Upper lobe of right lung (tissue), 1 donor: ENCODE measurements at regions not wholly inside any gene's neighbourhood (a gene's known extent, or its start where the extent isn't known, plus 50 kb on each side); places are given as distances from the start of the nearest gene placed in this dataset.

Source experiments
- ATAC-seq: fragments of 200-7000 bp; cut with Tn5 transposase; one replicate; pipeline ENCODE4 v1.9.1; 2020; ENCODE audit warnings: mild to moderate bottlenecking, moderate library complexity
- DNase-seq: peaks from one replicate; pipeline ENCODE4 v3.0.0-alpha.2; 2020
- H3K27ac ChIP-seq: fragments of 200-600 bp; one replicate; pipeline ENCODE4 v1.8.0; 2022
- H3K27me3 ChIP-seq: fragments of 200-600 bp; one replicate; pipeline ENCODE4 v1.8.0; 2022; ENCODE audit warnings: mild to moderate bottlenecking
- H3K36me3 ChIP-seq: fragments of 200-600 bp; one replicate; pipeline ENCODE4 v1.8.0; 2022
- H3K4me1 ChIP-seq: fragments of 200-600 bp; one replicate; pipeline ENCODE4 v1.8.0; 2022
- H3K4me3 ChIP-seq: fragments of 200-600 bp; one replicate; pipeline ENCODE4 v1.8.0; 2022; ENCODE audit warnings: mild to moderate bottlenecking
- H3K9me3 ChIP-seq: fragments of 200-600 bp; one replicate; pipeline ENCODE4 v1.8.0; 2022
- intact Hi-C: fragments of 100-400 bp; cut with DNase I; formaldehyde crosslinking; loops from one replicate; pipeline ENCODE4 v1.11.0; 2022
- TF ChIP-seq, protein P1 (sequence below): fragments of 200-600 bp; IDR thresholded peaks from one replicate; pipeline ENCODE4 v1.8.0; 2022; ENCODE audit warnings: antibody characterized with exemption
- donor health status: DM: no; HTN: yes; CAD: no; lungs with severe emphysema.

- DNase-seq = no peak
- TF ChIP-seq, protein P1, sequence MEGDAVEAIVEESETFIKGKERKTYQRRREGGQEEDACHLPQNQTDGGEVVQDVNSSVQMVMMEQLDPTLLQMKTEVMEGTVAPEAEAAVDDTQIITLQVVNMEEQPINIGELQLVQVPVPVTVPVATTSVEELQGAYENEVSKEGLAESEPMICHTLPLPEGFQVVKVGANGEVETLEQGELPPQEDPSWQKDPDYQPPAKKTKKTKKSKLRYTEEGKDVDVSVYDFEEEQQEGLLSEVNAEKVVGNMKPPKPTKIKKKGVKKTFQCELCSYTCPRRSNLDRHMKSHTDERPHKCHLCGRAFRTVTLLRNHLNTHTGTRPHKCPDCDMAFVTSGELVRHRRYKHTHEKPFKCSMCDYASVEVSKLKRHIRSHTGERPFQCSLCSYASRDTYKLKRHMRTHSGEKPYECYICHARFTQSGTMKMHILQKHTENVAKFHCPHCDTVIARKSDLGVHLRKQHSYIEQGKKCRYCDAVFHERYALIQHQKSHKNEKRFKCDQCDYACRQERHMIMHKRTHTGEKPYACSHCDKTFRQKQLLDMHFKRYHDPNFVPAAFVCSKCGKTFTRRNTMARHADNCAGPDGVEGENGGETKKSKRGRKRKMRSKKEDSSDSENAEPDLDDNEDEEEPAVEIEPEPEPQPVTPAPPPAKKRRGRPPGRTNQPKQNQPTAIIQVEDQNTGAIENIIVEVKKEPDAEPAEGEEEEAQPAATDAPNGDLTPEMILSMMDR = no peak
- H3K27me3 ChIP-seq = no peaks in the 10 kb centered on the region
- intact Hi-C loops = no loop called here
- no peaks in the 10 kb centered on the region for H3K4me1 ChIP-seq
- H3K4me3 ChIP-seq = no peak overlapping the region
- no peak overlapping the region for H3K27ac ChIP-seq
- no peaks in the 10 kb centered on the region for H3K36me3 ChIP-seq
- ATAC-seq = peak; percentile 21
- H3K9me3 ChIP-seq = no peaks in the 10 kb centered on the region
Measured at GRCh38 chr5:121108725-121109124, 644.6 kb downstream of the PRR16 start.

GRCh38 chr5:121109817-121110216 is 645.7 kb downstream of the PRR16 start:
- no peaks in the 10 kb centered on the region for H3K36me3 ChIP-seq
- no peak for ATAC-seq
- no peaks in the 10 kb centered on the region for H3K4me1 ChIP-seq
- no peak overlapping the region for H3K4me3 ChIP-seq
- H3K27me3 ChIP-seq = no peaks in the 10 kb centered on the region
- DNase-seq = no peak
- intact Hi-C loops = no loop called here
- no peak overlapping the region for H3K27ac ChIP-seq
- TF ChIP-seq, protein P1 = no peak
- H3K9me3 ChIP-seq = no peaks in the 10 kb centered on the region

DNA sequence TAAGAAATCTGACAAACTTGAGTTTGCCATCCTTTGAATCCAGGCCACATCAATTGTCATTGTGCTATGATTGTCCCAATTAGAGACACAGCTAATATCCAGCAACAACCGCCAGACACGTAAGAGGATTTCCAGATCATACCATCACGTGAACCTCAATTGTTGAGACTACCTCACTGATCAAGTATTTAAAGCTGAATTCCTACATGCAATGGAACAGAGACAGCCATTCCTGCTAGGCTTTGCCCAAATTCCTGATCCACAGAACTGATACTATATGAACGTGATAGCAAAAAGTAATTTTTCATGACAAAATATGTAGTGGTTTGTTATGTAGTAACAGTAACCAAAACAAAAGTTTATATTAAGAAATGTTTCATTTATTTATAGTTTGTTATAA is 657.7 kb downstream of the PRR16 start:
- Histone ChIP-seq H3K27ac (no peak overlapping the region), H3K4me3 (no peak overlapping the region), H3K9me3 (no peaks in the 10 kb centered on the region), H3K36me3 (no peaks in the 10 kb centered on the region), H3K27me3 (no peaks in the 10 kb centered on the region), H3K4me1 (no peaks in the 10 kb centered on the region)
- TF ChIP-seq, protein P1 = no peak
- DNase-seq = no peak
- ATAC-seq = no peak
- intact Hi-C loops = no loop called here

- no peaks in the 10 kb centered on the region for H3K9me3 ChIP-seq
- no peak for ATAC-seq
Measured at GRCh38 chr5:121138495-121138907, 674.4 kb downstream of the PRR16 start.

DNA sequence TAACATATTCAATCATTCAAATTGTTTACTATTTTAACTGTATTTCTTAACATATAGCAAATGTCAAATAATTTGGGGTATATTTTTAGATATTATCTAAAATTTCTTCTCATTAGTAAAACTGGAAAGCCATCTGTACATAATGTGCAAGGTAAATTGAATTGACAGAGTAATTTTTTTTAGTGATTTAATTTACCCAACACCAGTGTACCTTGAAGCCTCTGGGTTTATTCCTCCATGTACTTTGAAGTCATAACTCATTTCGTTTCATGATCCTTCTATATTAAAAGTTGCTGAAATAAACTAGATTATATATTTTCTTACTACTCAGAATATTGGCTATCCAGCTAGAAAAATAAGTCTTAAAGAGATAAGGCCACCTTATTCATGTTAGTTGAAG is 674.9 kb downstream of the PRR16 start:
- H3K36me3 ChIP-seq = no peaks in the 10 kb centered on the region
- no peaks in the 10 kb centered on the region for H3K27me3 ChIP-seq
- intact Hi-C loops = no loop called here
- no peaks in the 10 kb centered on the region for H3K9me3 ChIP-seq
- H3K27ac ChIP-seq = no peak overlapping the region
- H3K4me3 ChIP-seq = no peak overlapping the region
- no peaks in the 10 kb centered on the region for H3K4me1 ChIP-seq
- ATAC-seq (no peak), DNase-seq (no peak)
- TF ChIP-seq, protein P1 = no peak

More at GRCh38 chr5:121138495-121138907, 674.4 kb downstream of the PRR16 start:
- Histone ChIP-seq H3K27ac (no peak overlapping the region), H3K4me1 (no peaks in the 10 kb centered on the region), H3K4me3 (no peak overlapping the region), H3K36me3 (no peaks in the 10 kb centered on the region), H3K27me3 (no peaks in the 10 kb centered on the region)
- TF ChIP-seq, protein P1 = no peak
- DNase-seq = no peak
- intact Hi-C loops = no loop called here

DNA sequence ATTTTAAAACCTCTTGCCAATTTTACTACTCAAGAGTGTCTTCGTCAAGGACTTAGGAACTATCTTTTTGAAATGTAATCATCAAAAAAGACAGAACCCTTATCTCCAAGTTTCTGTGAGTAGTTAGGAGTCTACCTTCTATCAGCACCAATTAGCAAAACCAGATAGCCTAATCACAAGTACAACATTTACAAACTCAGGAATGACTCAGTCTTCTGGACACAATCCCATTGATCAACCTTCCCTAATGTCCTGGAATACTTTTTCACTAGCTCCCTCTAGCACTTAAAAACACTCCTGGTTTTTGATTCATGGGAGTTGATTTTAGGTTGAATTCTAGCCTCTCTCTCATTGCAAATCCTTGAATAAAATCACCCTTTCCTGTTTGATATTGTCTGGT is 680.7 kb downstream of the PRR16 start:
- Histone ChIP-seq H3K4me1 (no peaks in the 10 kb centered on the region), H3K9me3 (no peaks in the 10 kb centered on the region), H3K4me3 (no peak overlapping the region), H3K27me3 (no peaks in the 10 kb centered on the region), H3K36me3 (no peaks in the 10 kb centered on the region), H3K27ac (no peak overlapping the region)
- no peak for DNase-seq
- intact Hi-C loops = no loop called here
- no peak for ATAC-seq
- TF ChIP-seq, protein P1 = no peak
